ENCODE measurements at regions not wholly inside any gene's neighbourhood (a gene's known extent, or its start where the extent isn't known, plus 50 kb on each side); places are given as distances from the start of the nearest gene placed in this dataset.

DNA sequence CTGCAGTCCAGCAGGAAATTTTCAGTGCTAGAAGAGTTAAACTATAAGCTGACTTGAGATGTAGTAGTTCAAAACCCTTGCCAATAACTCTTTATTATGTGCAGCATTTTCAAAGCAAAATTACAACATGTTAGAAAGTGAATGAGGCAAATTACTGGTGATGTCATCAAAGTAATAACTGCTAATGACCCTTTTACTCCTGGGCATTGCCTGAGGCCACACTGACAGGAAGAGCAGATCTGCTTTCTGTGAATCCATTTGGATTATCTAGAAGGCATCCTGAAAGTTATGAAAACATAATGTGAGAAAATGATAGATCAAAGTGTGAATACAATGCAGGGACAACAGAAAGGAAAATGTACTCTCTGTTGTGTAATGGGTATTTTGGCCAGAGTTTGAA, 139.6 kb upstream of the TRIB2 start:
- Histone ChIP-seq H3K9ac (ENCODE audit: low read depth, low read length) (no peak overlapping the region), H3K9me3 (ENCODE audit: control insufficient read depth, insufficient read depth, low read length) (no peaks in the 10 kb centered on the region), H3K36me3 (ENCODE audit: insufficient read depth, low read length) (no peaks in the 10 kb centered on the region), H3K4me1 (ENCODE audit: insufficient read depth, low read length) (no peaks in the 10 kb centered on the region)

DNA sequence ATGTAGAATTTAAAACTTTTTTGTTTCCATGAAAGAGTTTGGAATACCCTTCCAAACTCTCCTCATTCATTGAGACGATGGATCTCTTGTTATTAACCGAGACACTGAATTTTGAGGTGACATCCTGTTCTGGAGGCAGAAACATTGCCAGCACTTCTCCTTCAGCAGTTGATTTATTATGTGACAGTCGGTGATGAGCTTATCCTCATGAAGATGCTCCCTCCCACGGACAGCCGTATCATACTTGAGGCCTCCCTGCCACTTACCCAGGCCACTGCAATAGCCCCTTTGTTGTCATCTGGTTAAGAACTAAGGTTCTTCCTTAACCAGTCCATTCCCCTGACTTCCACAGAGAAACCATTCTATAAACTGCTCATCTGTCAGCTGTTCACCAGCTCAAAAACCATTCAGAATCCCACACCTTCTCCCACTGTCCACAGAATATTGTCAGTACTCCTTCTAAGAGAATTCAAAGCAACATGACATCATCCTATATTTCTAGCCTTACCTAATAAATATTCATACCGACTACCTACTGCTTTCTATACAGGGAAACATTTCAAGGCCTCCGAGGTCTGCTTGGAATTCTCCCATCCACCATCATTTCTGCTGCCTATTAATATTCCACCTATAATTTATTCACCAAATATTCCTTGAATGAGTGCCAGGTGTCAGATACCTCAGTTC, 139.0 kb upstream of the TRIB2 start:
- H3K4me1 ChIP-seq (ENCODE audit: insufficient read depth, low read length), result no peaks in the 10 kb centered on the region
- H3K36me3 ChIP-seq (ENCODE audit: insufficient read depth, low read length), result no peaks in the 10 kb centered on the region
- H3K9me3 ChIP-seq (ENCODE audit: control insufficient read depth, insufficient read depth, low read length), result no peaks in the 10 kb centered on the region
- H3K9ac ChIP-seq (ENCODE audit: low read depth, low read length), result no peak overlapping the region

DNA sequence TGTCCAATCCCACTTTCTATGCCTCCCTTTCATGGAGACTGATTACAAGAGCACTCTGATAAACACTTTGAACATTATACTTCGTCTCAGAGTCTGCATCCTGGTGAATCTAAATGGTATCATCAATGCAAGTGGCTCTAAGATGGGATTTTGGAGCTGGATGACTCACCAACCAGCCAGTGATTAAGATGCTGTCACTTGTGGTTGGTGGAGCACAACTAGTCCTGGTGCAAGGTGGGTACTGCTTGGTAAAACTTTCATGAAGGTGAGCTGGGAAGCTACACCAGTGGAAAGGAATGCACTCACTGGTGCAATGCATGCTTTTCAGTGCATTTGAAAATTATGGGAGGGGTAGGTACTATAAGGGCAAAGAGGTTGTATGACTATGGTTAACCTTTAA, 137.7 kb upstream of the TRIB2 start:
- Histone ChIP-seq H3K9me3 (ENCODE audit: control insufficient read depth, insufficient read depth, low read length) (no peaks in the 10 kb centered on the region), H3K36me3 (ENCODE audit: insufficient read depth, low read length) (no peaks in the 10 kb centered on the region), H3K4me1 (ENCODE audit: insufficient read depth, low read length) (no peaks in the 10 kb centered on the region), H3K9ac (ENCODE audit: low read depth, low read length) (no peak overlapping the region)

DNA sequence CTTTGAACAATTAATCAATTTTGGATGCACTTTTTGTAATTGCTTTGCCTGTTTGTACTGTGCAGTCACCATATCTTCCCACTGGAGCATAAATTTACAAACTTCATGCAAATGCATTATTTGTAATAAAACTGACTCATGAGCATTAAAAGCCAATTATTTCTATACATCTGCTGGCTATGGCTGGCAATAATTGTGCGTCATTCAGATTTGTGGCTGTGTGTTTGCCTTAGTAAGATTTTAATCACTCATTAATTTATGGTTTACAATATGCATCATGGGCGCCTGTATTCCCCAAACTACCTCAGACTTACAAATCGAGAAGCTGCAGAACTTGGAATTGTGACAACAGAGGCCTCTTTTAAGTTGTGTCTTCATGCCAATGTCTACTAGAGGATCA, 132.4 kb upstream of the TRIB2 start:
- no peaks in the 10 kb centered on the region for H3K9me3 ChIP-seq (ENCODE audit: control insufficient read depth, insufficient read depth, low read length)
- no peaks in the 10 kb centered on the region for H3K36me3 ChIP-seq (ENCODE audit: insufficient read depth, low read length)
- H3K9ac ChIP-seq (ENCODE audit: low read depth, low read length), result no peak overlapping the region
- H3K4me1 ChIP-seq (ENCODE audit: insufficient read depth, low read length), result no peaks in the 10 kb centered on the region

DNA sequence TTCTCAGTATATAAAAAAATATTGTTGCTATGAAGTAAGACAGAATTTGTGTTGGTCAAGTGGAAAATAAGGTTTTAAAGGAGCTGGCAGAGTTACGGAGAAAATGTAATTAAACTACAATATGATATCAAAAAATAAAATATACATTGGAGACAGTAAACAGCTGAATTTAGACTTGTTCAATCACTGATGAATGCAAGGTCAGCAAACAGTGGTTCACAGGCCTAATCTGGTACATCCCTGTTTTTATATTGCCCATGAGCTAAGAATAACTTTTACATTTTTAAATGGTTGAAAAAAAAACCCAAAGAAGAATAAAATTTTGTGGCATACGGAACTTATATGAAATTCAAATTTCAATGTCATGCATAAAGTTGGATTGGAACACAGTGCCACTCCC, 131.0 kb upstream of the TRIB2 start:
- no peak overlapping the region for H3K9ac ChIP-seq (ENCODE audit: low read depth, low read length)
- H3K36me3 ChIP-seq (ENCODE audit: insufficient read depth, low read length), result no peaks in the 10 kb centered on the region
- no peaks in the 10 kb centered on the region for H3K9me3 ChIP-seq (ENCODE audit: control insufficient read depth, insufficient read depth, low read length)
- no peaks in the 10 kb centered on the region for H3K4me1 ChIP-seq (ENCODE audit: insufficient read depth, low read length)

DNA sequence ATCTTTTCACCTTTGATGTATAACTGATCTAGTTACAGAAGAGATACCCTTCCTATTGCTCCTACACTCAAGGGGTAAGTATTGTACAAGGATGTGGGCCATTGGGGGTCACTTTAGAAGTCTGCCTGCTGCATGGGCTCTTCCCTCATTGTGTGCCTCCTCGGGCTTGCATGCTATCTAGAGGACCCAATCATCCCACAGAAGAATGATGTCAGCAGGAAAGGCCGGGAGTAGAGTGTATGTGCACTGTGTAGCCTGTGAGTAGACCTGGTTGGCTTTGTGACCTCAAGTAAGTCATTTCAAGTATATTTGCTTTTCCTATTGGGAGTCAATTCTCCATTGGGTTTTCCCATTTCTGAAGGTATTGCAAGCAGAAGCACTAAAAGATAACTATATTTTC, 129.5 kb upstream of the TRIB2 start:
- Histone ChIP-seq H3K9ac (ENCODE audit: low read depth, low read length) (no peak overlapping the region), H3K9me3 (ENCODE audit: control insufficient read depth, insufficient read depth, low read length) (no peaks in the 10 kb centered on the region), H3K36me3 (ENCODE audit: insufficient read depth, low read length) (no peaks in the 10 kb centered on the region), H3K4me1 (ENCODE audit: insufficient read depth, low read length) (no peaks in the 10 kb centered on the region)

DNA sequence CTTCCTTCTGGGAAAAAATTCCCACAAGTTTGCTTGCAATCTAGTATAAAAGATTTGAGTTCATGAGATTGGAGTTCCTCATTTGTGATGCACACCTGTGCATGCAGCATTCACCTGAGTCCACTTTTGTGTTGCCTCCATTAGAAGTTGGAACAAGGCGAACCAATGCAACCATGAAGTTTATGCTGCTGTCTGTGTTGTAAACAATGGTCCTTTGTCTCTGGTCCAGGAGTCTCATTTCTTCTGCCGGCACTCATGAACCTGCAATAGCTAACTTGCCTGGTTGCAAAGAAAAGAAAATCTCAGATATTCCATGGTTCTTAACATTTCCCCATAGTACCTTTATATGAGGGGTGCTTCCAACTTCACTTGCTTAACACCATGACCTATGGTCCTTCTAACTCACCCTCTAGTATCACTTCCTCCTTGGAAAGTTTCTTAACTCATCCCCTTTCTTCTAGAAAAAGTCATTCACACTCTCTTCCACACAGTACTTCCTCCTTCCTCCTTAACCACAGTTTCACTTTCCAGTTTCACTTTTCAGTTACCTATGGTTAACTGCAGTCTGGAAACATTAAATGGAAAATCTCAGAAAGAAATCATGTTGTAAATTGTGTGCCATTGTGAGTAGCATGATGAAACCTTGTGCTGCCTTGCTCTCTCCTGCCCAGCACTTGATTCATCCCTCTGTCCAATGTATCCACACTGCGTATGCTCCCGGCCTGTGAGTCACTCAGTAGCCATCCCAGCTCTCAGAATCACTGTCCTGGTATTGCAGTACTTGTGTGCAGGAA, 128.8 kb upstream of the TRIB2 start:
- Histone ChIP-seq H3K9ac (ENCODE audit: low read depth, low read length) (no peak overlapping the region), H3K36me3 (ENCODE audit: insufficient read depth, low read length) (no peaks in the 10 kb centered on the region), H3K9me3 (ENCODE audit: control insufficient read depth, insufficient read depth, low read length) (no peaks in the 10 kb centered on the region), H3K4me1 (ENCODE audit: insufficient read depth, low read length) (no peaks in the 10 kb centered on the region)

DNA sequence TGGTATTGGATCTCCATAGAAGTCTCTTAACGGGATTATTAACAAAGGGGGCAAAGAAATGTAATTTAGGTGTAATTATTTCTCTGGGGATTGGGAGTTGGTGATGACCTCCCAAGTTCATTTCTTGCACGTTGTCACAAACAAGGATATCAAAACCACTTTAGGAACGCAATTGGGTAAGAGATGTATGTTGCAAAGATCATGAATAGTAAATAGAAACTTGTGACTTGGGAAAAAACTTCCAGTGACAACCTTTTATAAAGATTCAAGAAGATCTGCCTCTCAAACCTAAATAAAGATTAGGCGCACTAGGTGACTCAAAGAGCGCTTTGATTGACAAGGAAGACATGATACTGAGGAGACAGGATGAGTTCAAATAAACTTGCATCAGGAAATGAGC, 127.8 kb upstream of the TRIB2 start:
- Histone ChIP-seq H3K36me3 (ENCODE audit: insufficient read depth, low read length) (no peaks in the 10 kb centered on the region), H3K9me3 (ENCODE audit: control insufficient read depth, insufficient read depth, low read length) (no peaks in the 10 kb centered on the region), H3K4me1 (ENCODE audit: insufficient read depth, low read length) (no peaks in the 10 kb centered on the region), H3K9ac (ENCODE audit: low read depth, low read length) (no peak overlapping the region)

DNA sequence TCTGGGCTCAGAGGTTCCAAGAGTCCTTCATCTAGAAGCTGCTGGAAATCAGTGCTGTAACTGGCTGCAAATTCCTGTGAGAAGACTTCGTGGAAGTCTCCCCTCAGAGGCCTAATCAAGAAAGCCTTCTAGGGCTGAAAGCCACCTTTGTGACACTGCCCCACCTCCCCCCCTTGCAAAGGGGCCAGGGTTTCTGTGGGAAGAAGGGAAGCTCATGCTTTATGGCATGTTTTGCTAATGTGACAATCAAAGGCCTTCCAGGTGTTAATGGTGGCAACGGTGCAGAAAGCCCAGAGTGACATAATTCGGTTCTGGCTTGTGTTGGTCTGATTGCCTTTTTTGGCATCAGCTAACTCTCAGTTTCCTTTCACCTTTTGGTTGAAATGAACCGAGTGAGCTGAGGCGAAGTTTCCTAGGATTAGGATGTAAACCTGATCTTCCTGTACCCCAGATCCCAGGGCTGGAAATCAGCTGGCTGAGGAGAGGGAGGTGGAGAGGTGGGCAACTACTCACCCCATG, 126.9 kb upstream of the TRIB2 start:
- Histone ChIP-seq H3K36me3 (ENCODE audit: insufficient read depth, low read length) (no peaks in the 10 kb centered on the region), H3K9me3 (ENCODE audit: control insufficient read depth, insufficient read depth, low read length) (no peaks in the 10 kb centered on the region), H3K9ac (ENCODE audit: low read depth, low read length) (no peak overlapping the region), H3K4me1 (ENCODE audit: insufficient read depth, low read length) (no peaks in the 10 kb centered on the region)

DNA sequence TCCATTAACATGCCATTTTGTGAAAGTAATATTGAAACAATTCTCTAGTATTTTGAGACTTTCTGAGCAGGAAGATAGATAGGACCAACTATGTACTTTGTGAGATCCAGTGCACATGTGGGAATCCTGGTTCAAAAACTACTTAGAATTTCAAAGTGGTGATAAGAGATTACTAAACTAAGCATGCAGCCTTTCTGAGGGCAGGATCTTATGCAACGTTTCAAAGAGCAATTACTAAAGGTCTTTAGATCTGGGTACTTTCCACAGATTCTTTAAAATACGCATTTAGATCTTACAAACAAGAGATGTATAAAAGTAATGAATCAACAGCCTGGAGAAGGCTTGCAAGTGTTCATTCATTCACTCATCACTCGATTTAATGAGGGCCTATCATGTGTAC, 124.4 kb upstream of the TRIB2 start:
- no peaks in the 10 kb centered on the region for H3K9me3 ChIP-seq (ENCODE audit: control insufficient read depth, insufficient read depth, low read length)
- H3K36me3 ChIP-seq (ENCODE audit: insufficient read depth, low read length), result no peaks in the 10 kb centered on the region
- no peaks in the 10 kb centered on the region for H3K4me1 ChIP-seq (ENCODE audit: insufficient read depth, low read length)
- H3K9ac ChIP-seq (ENCODE audit: low read depth, low read length), result no peak overlapping the region

DNA sequence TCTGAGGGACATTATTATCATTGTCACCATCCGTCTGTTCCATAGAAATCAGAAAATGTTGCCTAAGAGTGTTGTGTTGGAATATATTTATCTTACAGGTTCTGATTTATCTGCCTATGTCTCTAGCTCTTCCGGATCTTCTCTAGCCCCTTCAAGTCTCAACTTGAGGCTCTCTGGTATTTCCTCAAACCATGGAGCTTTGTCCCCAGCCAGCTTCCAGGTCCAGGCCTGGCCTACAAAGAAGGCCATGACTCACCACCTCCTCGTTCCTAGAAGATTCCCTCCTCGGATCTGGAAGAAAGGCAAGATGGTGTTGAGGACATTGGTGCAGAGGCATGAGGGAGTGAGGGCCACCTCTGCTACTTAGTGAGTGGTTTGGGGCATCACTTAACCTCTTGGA, 122.1 kb upstream of the TRIB2 start:
- Histone ChIP-seq H3K9ac (ENCODE audit: low read depth, low read length) (no peak overlapping the region), H3K36me3 (ENCODE audit: insufficient read depth, low read length) (no peaks in the 10 kb centered on the region), H3K4me1 (ENCODE audit: insufficient read depth, low read length) (no peaks in the 10 kb centered on the region), H3K9me3 (ENCODE audit: control insufficient read depth, insufficient read depth, low read length) (no peaks in the 10 kb centered on the region)

DNA sequence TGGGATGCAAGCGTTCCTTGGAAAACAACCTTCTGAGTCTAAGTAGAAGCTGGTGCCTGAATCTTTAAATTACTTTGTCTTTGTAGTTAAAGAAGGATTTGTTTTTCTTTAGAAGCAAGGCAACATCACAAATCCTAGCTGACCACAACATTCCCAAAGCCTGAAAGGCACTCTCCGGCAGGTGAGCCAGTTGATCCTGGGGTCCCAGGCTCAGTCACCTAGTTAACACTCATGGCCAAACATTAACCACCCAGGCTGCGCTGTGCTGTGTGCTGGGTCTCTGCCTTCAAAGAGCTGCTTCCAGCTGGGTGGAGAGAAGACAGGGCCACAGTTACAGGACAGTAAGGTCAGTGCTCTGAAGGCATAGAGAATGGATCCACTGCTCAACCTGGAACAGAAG, 120.0 kb upstream of the TRIB2 start:
- H3K4me1 ChIP-seq (ENCODE audit: insufficient read depth, low read length), result no peaks in the 10 kb centered on the region
- no peaks in the 10 kb centered on the region for H3K36me3 ChIP-seq (ENCODE audit: insufficient read depth, low read length)
- no peak overlapping the region for H3K9ac ChIP-seq (ENCODE audit: low read depth, low read length)
- H3K9me3 ChIP-seq (ENCODE audit: control insufficient read depth, insufficient read depth, low read length), result no peaks in the 10 kb centered on the region

DNA sequence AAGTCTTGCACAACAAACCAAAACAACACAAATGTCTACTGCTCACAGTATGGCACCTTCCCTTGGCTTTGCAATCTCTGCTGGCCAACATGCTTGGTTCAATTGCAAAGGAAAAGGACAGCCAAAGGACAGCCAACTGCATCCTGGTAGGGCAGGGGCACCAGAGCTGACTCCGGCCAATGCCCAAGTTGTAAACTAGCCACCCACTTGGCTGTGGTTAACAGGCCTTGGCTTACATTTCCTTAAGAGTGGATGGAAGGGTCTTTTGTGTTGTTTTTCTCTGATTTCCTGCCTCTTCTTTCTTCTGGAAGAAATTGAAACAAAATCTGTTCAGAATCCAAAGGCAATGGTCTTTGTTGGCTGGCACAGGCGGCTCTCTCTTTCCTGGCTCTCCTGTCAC, 119.1 kb upstream of the TRIB2 start:
- H3K4me1 ChIP-seq (ENCODE audit: insufficient read depth, low read length), result no peaks in the 10 kb centered on the region
- no peaks in the 10 kb centered on the region for H3K36me3 ChIP-seq (ENCODE audit: insufficient read depth, low read length)
- H3K9me3 ChIP-seq (ENCODE audit: control insufficient read depth, insufficient read depth, low read length), result no peaks in the 10 kb centered on the region
- no peak overlapping the region for H3K9ac ChIP-seq (ENCODE audit: low read depth, low read length)

DNA sequence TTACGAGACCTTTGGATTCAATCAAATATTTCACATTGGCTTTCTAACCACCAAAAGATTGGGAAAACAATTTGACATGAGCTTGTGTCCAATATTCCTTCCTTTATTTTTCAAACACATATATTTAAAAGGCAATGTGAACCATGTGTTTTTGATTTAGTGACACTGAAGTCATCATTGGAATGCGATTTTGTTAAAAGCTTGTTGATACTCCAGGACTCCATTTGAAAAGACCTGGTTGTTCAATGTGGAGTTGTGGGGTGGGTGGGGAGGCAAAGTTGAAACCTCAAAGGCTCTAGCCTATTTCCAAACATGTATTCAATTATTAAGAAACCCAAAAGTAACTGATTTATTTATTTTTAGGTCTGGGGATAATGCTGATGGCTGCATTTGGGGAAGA, 114.1 kb upstream of the TRIB2 start:
- no peaks in the 10 kb centered on the region for H3K36me3 ChIP-seq (ENCODE audit: insufficient read depth, low read length)
- H3K9me3 ChIP-seq (ENCODE audit: control insufficient read depth, insufficient read depth, low read length), result no peaks in the 10 kb centered on the region
- no peak overlapping the region for H3K9ac ChIP-seq (ENCODE audit: low read depth, low read length)
- peaks cover 7% of the 10 kb centered on the region for H3K4me1 ChIP-seq (ENCODE audit: insufficient read depth, low read length)

DNA sequence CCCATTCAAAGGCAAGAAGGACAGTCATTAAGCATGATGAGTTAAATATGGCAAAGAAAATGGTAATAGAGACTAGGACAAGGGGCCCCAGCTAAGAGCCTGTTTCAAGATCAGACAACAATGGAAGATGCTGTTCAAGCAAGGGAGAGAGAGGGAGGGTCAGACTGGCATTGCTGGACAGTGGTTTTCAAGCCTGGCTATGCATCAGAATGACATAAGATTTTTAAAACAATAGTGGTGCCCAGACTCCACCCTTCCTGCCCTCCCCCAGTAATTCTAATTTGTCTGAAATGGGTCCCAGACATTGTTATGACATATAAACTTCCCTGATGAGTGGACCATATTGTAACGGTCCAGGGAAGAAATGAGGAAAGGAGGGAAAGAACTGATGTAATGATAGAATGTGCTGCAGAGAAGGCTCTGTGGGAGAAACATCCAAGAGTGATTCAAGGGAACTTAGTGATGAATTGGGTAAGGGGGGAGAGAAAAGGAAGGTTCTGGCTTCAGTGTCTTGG, 112.9 kb upstream of the TRIB2 start:
- Histone ChIP-seq H3K9ac (ENCODE audit: low read depth, low read length) (no peak overlapping the region), H3K36me3 (ENCODE audit: insufficient read depth, low read length) (no peaks in the 10 kb centered on the region), H3K9me3 (ENCODE audit: control insufficient read depth, insufficient read depth, low read length) (no peaks in the 10 kb centered on the region), H3K4me1 (ENCODE audit: insufficient read depth, low read length) (peaks cover 7% of the 10 kb centered on the region)
